NCI-H1694 treated with DMSO at 0.1 percent for 48 hours (cell line): ENCODE measurements at regions not wholly inside any gene's neighbourhood (a gene's known extent, or its start where the extent isn't known, plus 50 kb on each side); places are given as distances from the start of the nearest gene placed in this dataset.
A peak's percentile ranks its signal among the peaks of the same experiment; 100 is the strongest.

Experiments
- DNase-seq: peaks from one replicate; lab custom pipeline; 2025; lab: John Stamatoyannopoulos, UW

- DNase-seq = no peak
Measured at GRCh38 chr6:100268326-100268725, 196.4 kb downstream of the SIM1 start.

GRCh38 chr6:100267721-100268123 lies 197.0 kb downstream of the SIM1 start:
- no peak for DNase-seq

GRCh38 chr6:100266494-100267401 lies 198.0 kb downstream of the SIM1 start:
- no peak for DNase-seq

- no peak for DNase-seq
Measured at GRCh38 chr6:100262086-100262485, 202.6 kb downstream of the SIM1 start.

GRCh38 chr6:100261486-100261885 lies 203.2 kb downstream of the SIM1 start:
- no peak for DNase-seq

- DNase-seq = no peak
Measured at GRCh38 chr6:100260584-100260983, 204.1 kb downstream of the SIM1 start.

- no peak for DNase-seq
Measured at GRCh38 chr6:100259865-100260264, 204.9 kb downstream of the SIM1 start.

- DNase-seq = no peak
Measured at GRCh38 chr6:100258752-100259151, 206.0 kb downstream of the SIM1 start.

GRCh38 chr6:100257793-100258395 lies 206.8 kb downstream of the SIM1 start:
- DNase-seq = peak; percentile 60

- DNase-seq = no peak
Measured at GRCh38 chr6:100255701-100256100, 209.0 kb downstream of the SIM1 start.

- no peak for DNase-seq
Measured at GRCh38 chr6:100247123-100247522, 217.6 kb downstream of the SIM1 start.

GRCh38 chr6:100246206-100246605 lies 218.5 kb downstream of the SIM1 start:
- DNase-seq = no peak

- no peak for DNase-seq
Measured at GRCh38 chr6:100240798-100241197, 223.9 kb downstream of the SIM1 start.

- no peak for DNase-seq
Measured at GRCh38 chr6:100237821-100238220, 226.9 kb downstream of the SIM1 start.

GRCh38 chr6:100236389-100236788 lies 228.3 kb downstream of the SIM1 start:
- no peak for DNase-seq

GRCh38 chr6:100235631-100236030 lies 229.1 kb downstream of the SIM1 start:
- no peak for DNase-seq

- DNase-seq = no peak
Measured at GRCh38 chr6:100234625-100235024, 230.1 kb downstream of the SIM1 start.

GRCh38 chr6:100232781-100233573 lies 231.7 kb downstream of the SIM1 start:
- DNase-seq = no peak

GRCh38 chr6:100230953-100231316 lies 233.8 kb downstream of the SIM1 start:
- DNase-seq = no peak

GRCh38 chr6:100230115-100230952 lies 234.4 kb downstream of the SIM1 start:
- no peak for DNase-seq

GRCh38 chr6:100229512-100229911 lies 235.2 kb downstream of the SIM1 start:
- DNase-seq = no peak
